ENCODE measurements at regions not wholly inside any gene's neighbourhood (a gene's known extent, or its start where the extent isn't known, plus 50 kb on each side); places are given as distances from the start of the nearest gene placed in this dataset.

GRCh38 chr17:54814371-54814770, 86.3 kb upstream of the TOM1L1 start:
- TF ChIP-seq EZH2 (IDR thresholded peaks at IDR 0.05; ENCODE audit: low read length, missing control alignments) (no peak), CTCF (conservative IDR thresholded peaks at IDR 0.05 in 1 of 2, IDR thresholded peaks at IDR 0.05 in 1 of 2; ENCODE audit: low read depth in 1 of 2, low read length in 2 of 2) (no peak)
- no peaks in the 10 kb centered on the region for H3K4me1 ChIP-seq (ENCODE audit: control insufficient read depth, extremely low read depth, insufficient read depth, low read length)
- no peak overlapping the region for H3K27ac ChIP-seq (ENCODE audit: insufficient read depth, low read length)
- no peaks in the 10 kb centered on the region for H4K20me1 ChIP-seq (ENCODE audit: control insufficient read depth, extremely low read depth, insufficient read depth, low read length)
- H3K27me3 ChIP-seq (ENCODE audit: control insufficient read depth, insufficient read depth, low read length), result no peaks in the 10 kb centered on the region
- no peak for DNase-seq (ENCODE audit: low read depth in 2 of 2)
- H3K79me2 ChIP-seq (ENCODE audit: control insufficient read depth, insufficient read depth, low read length), result no peaks in the 10 kb centered on the region
- H3K9ac ChIP-seq (ENCODE audit: insufficient read depth, low read length), result no peak overlapping the region
- H3K36me3 ChIP-seq (ENCODE audit: control insufficient read depth, insufficient read depth, low read length), result no peaks in the 10 kb centered on the region
- no peak overlapping the region for H3K4me3 ChIP-seq (replicated peaks in 1 of 4; ENCODE audit: control extremely low read depth in 1 of 4, insufficient read depth in 1 of 4, low read depth in 3 of 4, low read length in 4 of 4)
- H2AFZ ChIP-seq (ENCODE audit: low read length), result no peak overlapping the region
- no peaks in the 10 kb centered on the region for H3K9me3 ChIP-seq (ENCODE audit: control insufficient read depth, insufficient read depth, low read depth, low read length)
- no peak overlapping the region for H3K4me2 ChIP-seq (ENCODE audit: extremely low read depth, insufficient read depth, low read length)

- no peak overlapping the region for H3K4me2 ChIP-seq (ENCODE audit: extremely low read depth, insufficient read depth, low read length)
- H2AFZ ChIP-seq (ENCODE audit: low read length), result no peak overlapping the region
- no peak for TF ChIP-seq EZH2 (IDR thresholded peaks at IDR 0.05; ENCODE audit: low read length, missing control alignments)
- no peak for TF ChIP-seq CTCF (conservative IDR thresholded peaks at IDR 0.05 in 1 of 2, IDR thresholded peaks at IDR 0.05 in 1 of 2; ENCODE audit: low read depth in 1 of 2, low read length in 2 of 2)
- H3K9me3 ChIP-seq (ENCODE audit: control insufficient read depth, insufficient read depth, low read depth, low read length), result no peaks in the 10 kb centered on the region
- H3K4me1 ChIP-seq (ENCODE audit: control insufficient read depth, extremely low read depth, insufficient read depth, low read length), result no peaks in the 10 kb centered on the region
- no peak overlapping the region for H3K4me3 ChIP-seq (replicated peaks in 1 of 4; ENCODE audit: control extremely low read depth in 1 of 4, insufficient read depth in 1 of 4, low read depth in 3 of 4, low read length in 4 of 4)
- H4K20me1 ChIP-seq (ENCODE audit: control insufficient read depth, extremely low read depth, insufficient read depth, low read length), result no peaks in the 10 kb centered on the region
- H3K27ac ChIP-seq (ENCODE audit: insufficient read depth, low read length), result no peak overlapping the region
- DNase-seq (ENCODE audit: low read depth in 2 of 2), result no peak
- no peaks in the 10 kb centered on the region for H3K36me3 ChIP-seq (ENCODE audit: control insufficient read depth, insufficient read depth, low read length)
- no peak overlapping the region for H3K9ac ChIP-seq (ENCODE audit: insufficient read depth, low read length)
- no peaks in the 10 kb centered on the region for H3K79me2 ChIP-seq (ENCODE audit: control insufficient read depth, insufficient read depth, low read length)
- no peaks in the 10 kb centered on the region for H3K27me3 ChIP-seq (ENCODE audit: control insufficient read depth, insufficient read depth, low read length)
Observed at GRCh38 chr17:54834086-54834485, 66.6 kb upstream of the TOM1L1 start.

- no peak overlapping the region for H2AFZ ChIP-seq (ENCODE audit: low read length)
- no peak for TF ChIP-seq EZH2 (IDR thresholded peaks at IDR 0.05; ENCODE audit: low read length, missing control alignments)
- TF ChIP-seq CTCF (conservative IDR thresholded peaks at IDR 0.05 in 1 of 2, IDR thresholded peaks at IDR 0.05 in 1 of 2; ENCODE audit: low read depth in 1 of 2, low read length in 2 of 2), result no peak
Observed at GRCh38 chr17:54835015-54835414, 65.6 kb upstream of the TOM1L1 start.

More at GRCh38 chr17:54835015-54835414, 65.6 kb upstream of the TOM1L1 start:
- no peaks in the 10 kb centered on the region for H4K20me1 ChIP-seq (ENCODE audit: control insufficient read depth, extremely low read depth, insufficient read depth, low read length)
- no peak for DNase-seq (ENCODE audit: low read depth in 2 of 2)
- no peak overlapping the region for H3K27ac ChIP-seq (ENCODE audit: insufficient read depth, low read length)
- no peaks in the 10 kb centered on the region for H3K4me1 ChIP-seq (ENCODE audit: control insufficient read depth, extremely low read depth, insufficient read depth, low read length)
- H3K4me2 ChIP-seq (ENCODE audit: extremely low read depth, insufficient read depth, low read length), result no peak overlapping the region
- no peak overlapping the region for H3K9ac ChIP-seq (ENCODE audit: insufficient read depth, low read length)
- no peak overlapping the region for H3K4me3 ChIP-seq (replicated peaks in 1 of 4; ENCODE audit: control extremely low read depth in 1 of 4, insufficient read depth in 1 of 4, low read depth in 3 of 4, low read length in 4 of 4)
- H3K36me3 ChIP-seq (ENCODE audit: control insufficient read depth, insufficient read depth, low read length), result no peaks in the 10 kb centered on the region
- no peaks in the 10 kb centered on the region for H3K9me3 ChIP-seq (ENCODE audit: control insufficient read depth, insufficient read depth, low read depth, low read length)
- no peaks in the 10 kb centered on the region for H3K27me3 ChIP-seq (ENCODE audit: control insufficient read depth, insufficient read depth, low read length)
- no peaks in the 10 kb centered on the region for H3K79me2 ChIP-seq (ENCODE audit: control insufficient read depth, insufficient read depth, low read length)
